Ishikawa (cell line): ENCODE measurements at regions not wholly inside any gene's neighbourhood (a gene's known extent, or its start where the extent isn't known, plus 50 kb on each side); places are given as distances from the start of the nearest gene placed in this dataset.
A peak's percentile ranks its signal among the peaks of the same experiment; 100 is the strongest.

ENCODE experiments used
- CEBPB ChIP-seq: IDR thresholded peaks from 2 replicates; pipeline ENCODE4 v1.6.1; 2012
- CREB1 ChIP-seq: IDR thresholded peaks from 2 replicates; pipeline ENCODE4 v1.6.1; 2012; ENCODE audit warnings: low read depth
- EGR1 ChIP-seq: IDR thresholded peaks from 2 replicates; pipeline ENCODE4 v1.6.1; 2012
- EP300 ChIP-seq: IDR thresholded peaks from 2 replicates; pipeline ENCODE4 v1.6.1; 2012; ENCODE audit warnings: borderline replicate concordance
- FOXM1 ChIP-seq: IDR thresholded peaks from 2 replicates; pipeline ENCODE4 v1.6.1; 2012; ENCODE audit warnings: low read depth, borderline replicate concordance
- NFIC ChIP-seq: IDR thresholded peaks from 2 replicates; pipeline ENCODE4 v1.6.1; 2012
- RAD21 ChIP-seq: IDR thresholded peaks from 2 replicates; pipeline ENCODE4 v1.6.1; 2012; ENCODE audit warnings: low read depth
- REST ChIP-seq: IDR thresholded peaks from 2 replicates; pipeline ENCODE4 v1.6.1; 2012; ENCODE audit warnings: low read depth, mild to moderate bottlenecking
- TAF1 ChIP-seq: IDR thresholded peaks from 2 replicates; pipeline ENCODE4 v1.6.1; 2012; ENCODE audit warnings: low read depth, mild to moderate bottlenecking
- TCF12 ChIP-seq: IDR thresholded peaks from 2 replicates; pipeline ENCODE4 v1.6.1; 2012; ENCODE audit warnings: low read depth
- TEAD4 ChIP-seq: IDR thresholded peaks from 2 replicates; pipeline ENCODE4 v1.6.1; 2012
- YY1 ChIP-seq: IDR thresholded peaks from 2 replicates; pipeline ENCODE4 v1.6.1; 2012; ENCODE audit warnings: low read depth
- ZBTB7A ChIP-seq: IDR thresholded peaks from 2 replicates; pipeline ENCODE4 v1.6.1; 2012; ENCODE audit warnings: low read depth
- TF ChIP-seq, protein P1 (sequence below): IDR thresholded peaks from 2 replicates; pipeline ENCODE4 v1.6.1; 2012
- TF ChIP-seq, protein P2 (sequence below): IDR thresholded peaks from 2 replicates; pipeline ENCODE4 v1.6.1; 2012

DNA sequence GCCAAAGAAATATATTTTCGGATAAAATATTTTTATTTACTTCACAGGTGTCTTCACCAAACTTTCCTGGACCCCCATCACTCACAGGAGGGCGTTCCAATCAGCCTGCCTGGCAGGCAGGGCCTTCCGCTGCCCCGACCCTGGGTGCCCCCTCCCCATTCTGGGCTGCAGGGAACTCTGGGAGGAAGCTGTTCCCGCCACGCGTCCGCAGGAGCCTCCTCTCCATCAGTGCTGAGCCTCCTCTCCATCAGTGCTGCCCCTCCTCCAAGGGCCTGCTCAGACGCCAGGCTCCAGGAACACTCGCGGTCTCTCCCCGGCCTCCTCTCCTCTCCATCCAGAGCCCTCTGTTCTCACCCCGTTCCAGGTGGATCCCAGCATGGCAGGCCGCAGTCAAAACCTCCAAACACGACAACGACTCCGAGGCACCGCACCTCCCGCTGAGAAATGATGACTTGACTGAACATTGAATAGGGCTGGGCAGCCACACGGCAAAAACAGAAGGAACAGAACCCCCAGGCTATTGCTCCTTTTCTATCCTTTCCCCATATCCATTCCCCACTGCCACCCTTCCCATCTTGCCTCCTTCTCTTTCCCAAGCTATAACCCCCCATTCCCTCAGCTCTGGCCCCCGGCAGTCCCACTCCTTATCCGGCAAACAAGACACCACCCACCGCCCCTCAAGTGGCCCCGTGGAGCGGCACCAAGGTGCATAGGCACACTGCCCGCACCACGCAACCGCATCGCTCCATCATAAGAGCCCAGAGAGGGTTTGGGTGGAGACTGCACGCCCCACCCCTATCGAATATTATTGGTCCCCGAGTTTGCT is 268.6 kb upstream of the RAB6C start:
- no peak for TF ChIP-seq REST
- no peak for TF ChIP-seq TAF1
- TF ChIP-seq, protein P1, sequence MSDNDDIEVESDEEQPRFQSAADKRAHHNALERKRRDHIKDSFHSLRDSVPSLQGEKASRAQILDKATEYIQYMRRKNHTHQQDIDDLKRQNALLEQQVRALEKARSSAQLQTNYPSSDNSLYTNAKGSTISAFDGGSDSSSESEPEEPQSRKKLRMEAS = no peak
- TF ChIP-seq CEBPB = no peak
- no peak for TF ChIP-seq TEAD4
- TF ChIP-seq YY1 = no peak
- no peak for TF ChIP-seq RAD21
- TF ChIP-seq EP300 = no peak

GRCh38 chr2:129711816-129712675 is 267.4 kb upstream of the RAB6C start:
- TF ChIP-seq, protein P1 = no peak
- TF ChIP-seq TEAD4 = 0 out of 2 replicates have a peak, but pooled peaks have one; percentile 19
- no peak for TF ChIP-seq ZBTB7A
- no peak for TF ChIP-seq CEBPB

DNA sequence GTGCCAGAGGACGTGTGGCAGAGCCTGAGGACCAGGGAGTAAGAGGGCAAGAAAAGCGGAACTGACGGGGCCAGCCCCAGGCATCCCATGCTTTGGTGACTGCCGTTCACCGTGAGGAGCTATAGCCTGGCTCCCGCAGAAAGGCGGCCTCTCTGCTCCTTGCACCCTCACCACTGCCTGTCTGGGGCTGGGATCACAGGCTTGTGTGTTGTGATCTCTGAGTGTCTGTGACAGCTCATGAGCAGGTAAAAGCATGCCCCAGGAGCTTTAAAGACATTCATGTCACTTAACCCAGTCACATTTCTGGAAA is 266.8 kb upstream of the RAB6C start:
- TF ChIP-seq YY1 (no peak), TCF12 (no peak), TEAD4 (no peak), RAD21 (no peak), CREB1 (no peak), TAF1 (no peak), ZBTB7A (no peak), EP300 (no peak), REST (no peak), EGR1 (no peak), CEBPB (no peak), FOXM1 (no peak), NFIC (no peak)
- TF ChIP-seq, protein P2, sequence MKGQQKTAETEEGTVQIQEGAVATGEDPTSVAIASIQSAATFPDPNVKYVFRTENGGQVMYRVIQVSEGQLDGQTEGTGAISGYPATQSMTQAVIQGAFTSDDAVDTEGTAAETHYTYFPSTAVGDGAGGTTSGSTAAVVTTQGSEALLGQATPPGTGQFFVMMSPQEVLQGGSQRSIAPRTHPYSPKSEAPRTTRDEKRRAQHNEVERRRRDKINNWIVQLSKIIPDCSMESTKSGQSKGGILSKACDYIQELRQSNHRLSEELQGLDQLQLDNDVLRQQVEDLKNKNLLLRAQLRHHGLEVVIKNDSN = no peak
- TF ChIP-seq, protein P1 = no peak

DNA sequence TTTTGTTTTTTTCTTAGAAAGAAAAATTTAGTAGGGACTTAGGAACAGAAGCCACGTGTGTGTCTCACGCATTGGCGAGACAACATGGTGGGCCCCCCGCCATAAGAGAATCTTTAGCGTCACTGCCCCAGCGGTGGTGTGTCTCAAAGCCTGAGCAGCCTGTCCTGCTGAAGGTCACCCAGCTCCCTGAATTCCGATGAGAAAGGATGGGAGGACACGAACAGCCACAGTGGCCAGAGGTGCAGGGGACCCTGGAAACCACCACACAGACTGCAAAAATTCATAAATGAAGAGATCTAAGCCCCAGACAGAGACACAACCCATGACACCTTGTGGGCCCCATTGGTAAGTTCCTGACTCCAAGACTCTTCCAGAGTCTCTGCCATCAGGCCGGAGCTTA is 266.1 kb upstream of the RAB6C start:
- TF ChIP-seq, protein P2 = no peak
- TF ChIP-seq ZBTB7A (no peak), FOXM1 (no peak), REST (no peak), YY1 (no peak)
